CD4-positive, alpha-beta T cell treated with Interleukin-10 for 1 hour (primary cell): ENCODE measurements at regions not wholly inside any gene's neighbourhood (a gene's known extent, or its start where the extent isn't known, plus 50 kb on each side); places are given as distances from the start of the nearest gene placed in this dataset.
"Not testable (repeated sequence)": the region's sequence is repeated elsewhere in the genome, so short reads cannot be mapped to it uniquely, and the experiment has no call there.

Source experiments
- DNase-seq: peaks from one replicate; pipeline ENCODE4 v3.0.0-alpha.2; 2020

- no peak for DNase-seq
These were observed 320.1 kb downstream of the PTTG2 start for GRCh38 chr4:38280323-38280706.

DNA sequence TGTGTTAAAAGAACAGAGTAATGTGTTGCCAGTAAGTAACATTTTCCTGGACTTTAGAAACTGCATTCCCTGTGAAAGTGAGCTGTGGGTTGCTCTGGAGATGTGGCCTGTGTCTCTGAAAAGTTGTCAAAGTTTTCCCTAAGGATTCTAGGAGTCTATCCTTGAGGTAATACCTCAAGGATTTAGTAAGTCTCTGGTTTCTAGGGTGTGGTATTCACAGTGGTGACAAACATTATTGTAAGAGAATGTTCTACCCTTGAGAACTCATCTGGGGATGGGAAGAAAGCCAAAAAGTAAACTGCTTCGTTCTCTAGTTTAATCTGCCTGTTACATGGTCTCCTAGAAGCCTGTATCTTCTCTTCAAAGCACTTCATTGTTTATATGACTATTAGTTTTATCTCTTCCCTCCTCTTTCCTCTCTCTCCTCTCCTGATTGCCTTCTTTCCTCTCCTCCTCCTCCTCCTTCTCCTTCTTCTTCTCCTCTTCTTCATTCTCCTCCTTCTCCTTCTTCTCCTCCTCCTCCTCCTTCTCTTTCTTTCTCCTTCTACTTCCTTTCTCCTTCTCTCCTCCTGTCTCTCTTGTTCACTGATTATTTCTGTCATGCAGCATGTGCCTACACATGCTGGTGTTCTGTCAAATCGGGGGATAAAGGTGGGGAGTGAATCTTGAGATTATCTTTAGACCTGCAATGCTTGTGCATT is 321.3 kb downstream of the PTTG2 start:
- DNase-seq, result no peak

DNA sequence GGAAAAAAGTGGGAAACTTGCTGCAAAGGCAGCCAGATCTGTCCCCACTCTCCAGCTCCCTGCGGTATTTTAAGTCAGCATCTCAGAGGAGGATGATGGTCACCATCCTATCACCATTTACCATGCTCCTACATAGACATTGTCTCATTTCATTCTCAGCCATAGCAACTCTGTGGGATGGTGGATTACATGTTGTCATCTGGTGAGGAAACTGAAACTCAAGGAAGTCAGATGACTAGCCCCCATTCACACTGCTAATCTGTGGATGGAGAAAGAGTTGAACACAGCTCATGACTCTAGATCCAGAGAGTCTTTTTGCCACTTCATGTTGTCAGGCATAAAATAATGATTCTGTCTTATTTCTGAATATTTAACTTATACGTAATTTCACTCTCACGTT is 323.5 kb downstream of the PTTG2 start:
- no peak for DNase-seq

GRCh38 chr4:38284294-38285030 is 324.3 kb downstream of the PTTG2 start:
- DNase-seq, result no peak

DNA sequence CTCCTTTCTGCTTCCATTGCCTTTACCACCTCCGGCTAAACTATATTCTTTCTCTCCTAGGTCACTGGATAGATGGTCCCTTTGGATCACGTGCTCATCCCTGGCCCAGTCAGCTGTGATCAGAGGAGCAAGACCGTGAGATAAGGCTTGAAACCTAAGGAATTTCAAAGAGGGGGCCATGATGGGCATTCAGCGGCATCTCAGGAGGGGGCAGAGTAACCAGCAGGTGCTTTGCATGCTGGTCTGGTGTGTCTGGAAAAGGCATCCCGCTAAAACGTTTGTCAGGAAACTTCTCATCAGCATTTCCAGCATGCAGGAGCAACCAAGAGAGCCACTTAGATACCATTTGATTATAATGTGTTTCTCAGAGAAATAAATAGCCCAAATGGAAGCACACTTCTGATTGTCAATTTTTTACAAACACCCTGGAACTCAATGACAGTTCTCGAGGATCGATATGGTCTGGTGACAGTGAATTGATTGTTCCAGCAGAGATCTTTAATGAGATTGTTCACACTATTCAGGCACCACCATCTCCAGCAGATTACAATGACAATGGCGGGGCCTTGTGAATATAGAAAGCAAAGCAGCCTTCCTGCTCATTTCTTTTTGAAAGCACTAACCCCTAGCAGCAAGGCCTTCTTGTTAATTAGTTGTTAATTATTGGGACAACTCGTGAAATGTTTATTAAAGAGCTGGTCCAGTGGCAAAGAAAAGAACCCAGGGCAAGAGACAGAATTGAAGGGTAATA is 327.1 kb downstream of the PTTG2 start:
- DNase-seq, result no peak

- no peak for DNase-seq
These were observed 329.4 kb downstream of the PTTG2 start for GRCh38 chr4:38289553-38289952.

DNA sequence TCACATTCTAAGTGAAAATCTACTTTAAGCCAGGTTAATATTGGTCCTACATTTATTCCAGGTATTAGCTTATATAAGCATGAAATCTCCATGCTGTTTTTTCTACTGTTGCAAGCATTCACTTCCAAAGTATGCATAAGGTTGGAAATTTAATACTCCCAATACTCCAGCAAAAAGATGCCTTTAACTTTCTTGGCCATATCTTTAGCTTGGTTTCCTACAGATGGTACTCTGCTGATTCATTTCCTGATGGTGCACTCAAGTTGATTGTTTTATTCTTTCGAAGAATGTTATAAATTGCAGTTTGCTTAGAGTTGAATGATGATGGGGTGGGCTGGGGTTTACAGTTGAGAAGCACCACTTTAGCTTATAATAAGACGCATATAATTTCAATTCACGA is 330.2 kb downstream of the PTTG2 start:
- no peak for DNase-seq

DNA sequence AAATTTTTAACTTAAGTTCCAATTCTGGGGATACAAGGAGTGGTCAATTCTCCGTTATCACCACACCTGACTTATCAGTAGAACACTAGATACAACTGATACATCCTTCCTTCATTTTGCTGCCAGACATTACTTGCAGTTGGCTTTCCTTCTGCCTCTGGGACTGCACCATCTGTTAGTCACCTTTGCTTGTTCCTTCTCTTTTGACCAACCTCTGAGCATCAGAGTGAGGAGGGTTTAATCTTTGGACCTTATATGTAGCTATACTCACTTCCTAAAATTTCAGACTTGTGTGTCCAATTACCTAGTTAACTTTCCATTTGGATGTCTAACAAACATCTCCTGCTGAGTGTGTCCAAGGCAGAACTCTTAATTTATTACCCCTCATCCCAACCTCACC is 330.7 kb downstream of the PTTG2 start:
- no peak for DNase-seq

- DNase-seq, result no peak
These were observed 332.3 kb downstream of the PTTG2 start for GRCh38 chr4:38292529-38292928.

DNA sequence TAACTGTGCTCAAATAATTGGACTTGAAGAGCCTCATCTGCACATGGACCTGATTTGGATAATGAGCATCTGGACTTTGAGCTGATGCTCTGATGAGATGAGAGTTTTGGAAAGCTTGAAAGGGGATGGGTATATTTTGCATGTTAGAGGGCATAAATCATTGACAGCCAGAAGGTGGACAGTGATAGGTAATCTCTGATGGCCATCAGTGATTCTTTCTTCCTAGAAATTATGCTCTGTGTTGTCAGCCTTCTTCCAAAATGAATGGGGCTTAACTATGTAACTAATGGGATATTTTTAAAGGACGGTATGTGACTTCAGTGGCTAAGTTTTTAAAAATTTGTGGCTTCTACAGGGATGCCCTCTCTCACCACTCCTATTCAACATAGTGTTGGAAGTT is 334.0 kb downstream of the PTTG2 start:
- no peak for DNase-seq

DNA sequence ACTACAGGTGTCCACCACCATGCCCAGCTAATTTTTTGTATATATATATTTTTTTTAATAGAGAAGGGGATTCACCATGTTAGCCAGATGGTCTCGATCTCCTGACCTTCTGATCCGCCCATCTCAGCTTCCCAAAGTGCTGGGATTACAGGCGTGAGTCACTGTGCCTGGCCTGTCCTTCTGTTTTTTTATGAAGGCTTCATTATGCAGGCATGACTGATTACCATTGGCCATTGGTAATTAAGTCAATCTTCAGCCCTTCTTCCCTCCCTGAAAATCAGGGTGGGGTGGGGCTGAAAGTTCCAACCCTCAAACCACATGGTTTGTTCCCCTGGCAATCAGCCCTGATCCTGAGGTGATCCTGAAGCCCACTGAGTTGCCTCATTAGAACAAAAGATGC is 336.9 kb downstream of the PTTG2 start:
- DNase-seq, result no peak

DNA sequence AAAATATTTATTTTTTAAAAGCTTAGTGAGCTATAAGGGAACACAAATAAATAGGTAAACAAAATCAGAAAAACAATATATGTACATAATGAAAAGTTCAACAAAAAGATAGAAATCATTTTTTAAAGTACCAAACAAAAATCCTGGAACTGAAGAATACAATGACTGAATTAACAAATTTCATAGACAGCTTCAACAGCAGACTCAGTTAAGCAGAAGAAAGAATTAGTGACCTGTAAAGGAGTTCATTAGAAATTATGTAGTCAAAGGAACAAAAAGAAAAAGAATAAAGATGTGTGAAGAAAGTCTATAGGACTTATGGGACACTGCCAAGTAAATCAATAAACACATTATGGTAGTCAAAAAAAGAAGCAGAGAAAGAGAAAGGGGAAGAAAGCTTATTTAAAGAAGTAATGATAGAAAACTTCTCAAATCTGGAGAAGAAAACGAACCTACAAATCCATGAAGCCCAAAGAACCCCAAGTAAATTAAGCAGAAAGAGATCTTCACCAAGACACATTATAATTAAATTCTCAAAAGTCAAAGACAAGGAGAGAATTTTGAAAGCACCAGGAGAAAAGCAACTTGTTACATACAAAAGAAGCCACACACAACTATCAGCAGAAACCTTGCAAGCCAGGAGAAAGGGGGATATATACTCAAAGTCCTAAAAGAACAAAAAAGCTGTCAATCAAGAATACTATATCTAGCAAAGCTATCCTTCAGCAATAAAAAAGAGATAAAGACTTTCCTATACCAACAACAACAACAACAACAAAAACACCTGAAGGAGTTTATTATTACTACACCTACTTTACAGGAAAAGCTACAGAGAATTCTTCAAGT is 338.9 kb downstream of the PTTG2 start:
- DNase-seq, result no peak

GRCh38 chr4:38302910-38303309 is 342.7 kb downstream of the PTTG2 start:
- no peak for DNase-seq

- DNase-seq, result not testable (repeated sequence)
These were observed 344.3 kb downstream of the PTTG2 start for GRCh38 chr4:38304460-38304859.

DNA sequence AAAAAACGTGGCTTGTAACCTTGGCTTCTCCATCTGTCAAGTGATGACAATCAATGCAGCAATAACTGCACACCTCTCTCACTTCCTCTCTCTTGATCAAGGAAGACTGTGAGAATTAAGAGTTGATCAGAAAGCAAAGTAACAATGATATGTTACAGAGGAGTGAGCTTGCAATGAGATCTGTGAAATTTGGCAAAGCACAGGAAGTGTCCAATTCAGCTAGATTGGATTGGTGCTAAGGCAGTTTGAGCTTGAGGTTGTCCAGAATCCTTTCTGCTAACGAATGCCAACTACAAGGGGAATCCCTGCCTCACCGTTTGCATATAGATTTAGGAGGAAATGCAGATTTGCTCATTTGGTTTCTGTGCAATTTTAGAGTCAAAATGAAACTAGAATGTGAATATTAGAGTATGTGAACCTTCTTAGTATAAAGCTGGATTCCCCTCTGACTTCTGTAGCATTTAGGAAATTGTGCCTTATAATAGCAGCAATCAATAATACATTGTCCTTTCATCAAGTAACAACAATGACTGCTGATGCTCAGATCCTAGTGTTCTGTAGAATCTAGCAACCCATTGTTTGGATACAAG is 346.4 kb downstream of the PTTG2 start:
- peak; percentile 18 for DNase-seq

- no peak for DNase-seq
These were observed 348.6 kb downstream of the PTTG2 start for GRCh38 chr4:38308728-38309311.

GRCh38 chr4:38309471-38309870 is 349.3 kb downstream of the PTTG2 start:
- DNase-seq, result no peak

GRCh38 chr4:38310446-38311043 is 350.3 kb downstream of the PTTG2 start:
- peak; percentile 81 for DNase-seq

- no peak for DNase-seq
These were observed 351.4 kb downstream of the PTTG2 start for GRCh38 chr4:38311495-38312126.

- no peak for DNase-seq
These were observed 350.8 kb upstream of the KLF3 start for GRCh38 chr4:38313175-38313574.

DNA sequence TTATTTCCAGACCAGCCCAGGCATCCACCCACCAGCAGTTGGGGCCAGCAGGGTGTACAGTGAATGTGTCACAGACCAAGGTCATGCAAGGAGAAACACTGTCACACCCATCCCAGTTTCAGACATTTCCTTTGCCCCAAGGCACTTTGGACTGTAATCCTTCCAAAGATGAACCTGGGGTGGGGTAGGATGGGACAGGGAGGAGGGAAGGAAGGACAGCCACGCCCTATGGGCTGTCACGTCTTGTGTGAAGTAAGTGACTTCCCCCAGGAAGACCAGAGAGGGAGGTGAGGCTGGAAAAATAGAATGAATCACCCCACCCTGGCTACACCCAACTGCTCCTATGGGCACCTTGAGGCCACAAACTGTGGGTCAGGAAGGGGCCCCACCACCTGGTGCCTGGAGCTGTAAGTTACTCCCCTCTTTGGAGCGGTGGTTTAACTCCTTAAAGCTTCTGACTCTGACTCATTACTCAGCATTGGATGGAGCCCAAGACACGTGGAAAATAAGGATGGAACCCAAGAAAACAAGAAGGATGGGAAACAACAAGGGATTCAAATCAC is 349.9 kb upstream of the KLF3 start:
- DNase-seq, result no peak
